Fibroblast of skin of right biceps (primary cell): ENCODE measurements at regions not wholly inside any gene's neighbourhood (a gene's known extent, or its start where the extent isn't known, plus 50 kb on each side); places are given as distances from the start of the nearest gene placed in this dataset.
"Not testable (repeated sequence)": the region's sequence is repeated elsewhere in the genome, so short reads cannot be mapped to it uniquely, and the experiment has no call there.

Experiments used
- DNase-seq: peaks from one replicate; pipeline ENCODE4 v3.0.0-alpha.2; 2013

DNA sequence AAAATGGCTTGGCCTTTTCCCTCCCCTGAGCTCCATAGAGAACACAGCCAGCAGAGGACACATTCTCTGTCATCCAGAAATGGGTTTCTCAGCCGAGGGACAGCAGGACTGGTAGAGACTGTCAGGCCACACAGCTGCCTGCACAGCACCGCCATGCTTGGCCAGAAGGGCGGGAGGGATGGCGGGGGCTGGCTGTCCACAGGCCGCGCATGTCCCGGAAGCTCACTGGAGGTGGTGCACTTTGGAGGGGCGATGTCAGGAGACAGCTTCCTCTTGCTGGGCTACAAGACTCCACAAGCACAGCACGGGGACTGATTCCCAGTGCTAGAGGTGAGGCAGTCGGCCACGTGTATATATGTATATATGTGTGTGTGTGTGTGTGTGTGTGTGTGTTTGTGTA lies 125.3 kb downstream of the GOLGA6L4 start:
- DNase-seq, result not testable (repeated sequence)

- not testable (repeated sequence) for DNase-seq
Observed at GRCh38 chr15:84384421-84384820, 148.8 kb downstream of the GOLGA6L4 start.

- DNase-seq, result no peak
Observed at GRCh38 chr15:84387086-84387485, 151.5 kb downstream of the GOLGA6L4 start.

- not testable (repeated sequence) for DNase-seq
Observed at GRCh38 chr15:84388201-84388600, 152.6 kb downstream of the GOLGA6L4 start.

DNA sequence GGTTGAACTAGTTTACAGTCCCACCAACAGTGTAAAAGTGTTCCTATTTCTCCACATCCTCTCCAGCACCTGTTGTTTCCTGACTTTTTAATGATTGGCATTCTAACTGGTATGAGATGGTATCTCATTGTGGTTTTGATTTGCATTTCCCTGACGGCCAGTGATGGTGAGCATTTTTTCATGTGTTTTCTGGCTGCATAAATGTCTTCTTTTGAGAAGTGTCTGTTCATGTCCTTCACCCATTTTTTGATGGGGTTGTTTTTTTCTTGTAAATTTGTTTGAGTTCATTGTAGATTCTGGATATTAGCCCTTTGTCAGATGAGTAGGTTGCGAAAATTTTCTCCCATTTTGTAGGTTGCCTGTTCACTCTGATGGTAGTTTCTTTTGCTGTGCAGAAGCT lies 153.1 kb downstream of the GOLGA6L4 start:
- not testable (repeated sequence) for DNase-seq

GRCh38 chr15:84390324-84390723 lies 154.8 kb downstream of the GOLGA6L4 start:
- not testable (repeated sequence) for DNase-seq

GRCh38 chr15:84391191-84391590 lies 155.6 kb downstream of the GOLGA6L4 start:
- no peak for DNase-seq

DNA sequence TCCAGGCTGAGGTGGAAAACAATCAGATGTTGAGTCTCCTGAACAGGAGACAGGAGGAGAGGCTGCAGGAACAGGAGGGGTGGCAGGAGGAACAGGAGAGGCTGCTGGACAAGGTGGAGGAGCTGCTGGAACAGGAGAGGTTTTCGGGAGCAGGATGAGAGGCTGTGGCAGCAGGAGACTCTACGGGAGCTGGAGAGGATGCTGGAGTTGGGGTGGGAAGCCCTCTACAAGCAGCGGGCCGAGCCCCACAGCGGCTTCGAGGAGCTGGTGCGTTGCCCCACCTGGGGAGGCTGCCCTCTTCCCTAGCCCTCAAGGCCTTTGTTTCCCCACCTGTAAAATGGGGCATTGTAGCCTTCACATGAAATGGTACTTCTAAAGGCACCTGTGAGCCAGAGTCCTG lies 156.4 kb downstream of the GOLGA6L4 start:
- not testable (repeated sequence) for DNase-seq

- not testable (repeated sequence) for DNase-seq
Observed at GRCh38 chr15:84393386-84393936, 157.9 kb downstream of the GOLGA6L4 start.

DNA sequence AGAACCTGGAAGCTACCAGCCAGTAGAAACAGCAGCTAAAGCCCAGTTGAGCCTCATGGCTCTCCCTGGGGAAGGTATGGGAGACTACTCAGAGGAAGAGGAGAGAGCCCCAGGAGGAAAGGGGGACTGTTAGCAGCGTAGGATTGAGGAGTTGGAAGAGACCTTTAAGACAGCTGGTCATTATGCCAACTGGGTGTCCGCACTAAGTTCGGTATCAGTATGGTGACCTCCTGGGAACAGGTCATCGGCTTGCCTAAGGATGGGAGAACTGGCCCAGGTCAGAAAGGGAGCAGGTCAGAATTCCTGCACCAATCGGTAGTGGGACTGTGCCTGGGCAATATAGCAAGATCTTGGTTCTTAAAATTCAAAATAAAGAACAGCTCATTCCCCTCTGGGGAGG lies 158.4 kb downstream of the GOLGA6L4 start:
- DNase-seq, result not testable (repeated sequence)

- DNase-seq, result not testable (repeated sequence)
Observed at GRCh38 chr15:84395384-84395783, 159.8 kb downstream of the GOLGA6L4 start.

GRCh38 chr15:84395881-84396280 lies 160.3 kb downstream of the GOLGA6L4 start:
- not testable (repeated sequence) for DNase-seq

DNA sequence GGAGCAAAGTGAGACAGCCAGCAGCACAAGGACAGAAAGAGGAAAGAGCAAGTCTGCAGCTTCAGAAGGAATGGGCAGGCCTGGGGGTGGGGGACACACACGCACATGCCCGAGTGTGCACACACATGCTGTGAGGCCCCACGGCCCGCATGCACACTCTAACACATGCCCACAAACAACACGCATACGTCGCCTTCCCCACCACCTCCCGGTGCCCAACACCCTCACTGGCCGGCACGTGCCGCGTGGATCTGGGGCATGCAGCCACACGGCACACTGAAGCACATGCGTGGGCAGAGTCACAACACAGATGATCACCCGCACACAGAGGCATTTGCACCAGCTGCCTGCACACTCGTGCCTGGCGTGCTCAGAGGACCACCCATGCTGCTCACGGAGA lies 161.5 kb downstream of the GOLGA6L4 start:
- not testable (repeated sequence) for DNase-seq

DNA sequence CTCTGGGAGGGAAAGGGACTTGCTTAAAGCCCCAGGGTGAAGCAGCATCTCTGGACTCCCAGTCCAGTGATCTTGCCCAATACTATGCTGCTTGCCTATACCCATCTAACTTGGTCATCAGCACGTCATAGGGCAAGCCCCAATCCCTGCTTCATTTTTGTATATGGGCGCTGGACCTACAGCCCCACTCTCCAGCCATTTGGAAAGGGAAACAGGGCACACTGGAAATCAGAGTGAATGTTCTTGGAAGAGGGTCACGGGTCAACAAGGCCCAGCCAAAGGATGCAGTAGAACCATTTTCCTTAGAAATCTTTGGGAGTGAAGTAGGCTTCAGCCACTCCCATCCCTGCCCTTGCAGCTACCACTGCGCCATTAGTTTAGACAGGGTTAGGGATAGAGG lies 162.5 kb downstream of the GOLGA6L4 start:
- not testable (repeated sequence) for DNase-seq

- DNase-seq, result no peak
Observed at GRCh38 chr15:84398763-84399701, 163.5 kb downstream of the GOLGA6L4 start.

DNA sequence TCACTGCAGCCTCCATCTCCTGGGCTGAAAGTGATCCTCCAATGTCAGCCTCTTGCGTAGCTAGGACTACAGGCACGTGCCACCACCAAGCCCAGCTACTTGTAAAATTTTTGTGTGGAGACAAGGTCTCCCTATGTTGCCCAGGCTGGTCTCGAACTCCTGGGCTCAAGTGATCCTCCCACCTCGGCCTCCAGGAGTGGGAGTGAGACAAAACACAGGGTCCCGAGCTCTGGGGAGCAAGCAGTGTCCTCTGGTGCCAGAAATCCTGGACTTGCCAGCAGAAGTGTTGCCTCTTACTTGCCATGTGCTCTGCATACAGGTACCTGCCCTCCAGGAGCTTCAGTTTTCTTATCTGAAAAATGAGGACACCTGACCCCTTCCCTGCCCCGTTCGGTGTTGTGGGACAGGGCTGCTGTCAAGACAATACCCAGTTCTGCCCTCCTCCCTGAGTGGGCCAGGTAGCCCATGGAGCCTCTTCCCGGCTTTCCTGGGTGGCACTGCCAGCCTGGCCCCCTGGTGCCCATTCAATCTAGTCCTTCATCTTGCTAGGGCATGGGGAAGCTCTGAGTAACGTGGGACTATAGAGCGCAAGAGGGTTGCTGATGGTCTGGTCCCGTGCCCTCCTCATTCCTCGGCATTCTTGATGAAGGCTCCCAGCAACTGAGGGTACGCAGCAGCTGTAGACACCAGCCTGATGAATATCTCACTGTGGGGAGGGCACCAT lies 164.6 kb downstream of the GOLGA6L4 start:
- no peak for DNase-seq

DNA sequence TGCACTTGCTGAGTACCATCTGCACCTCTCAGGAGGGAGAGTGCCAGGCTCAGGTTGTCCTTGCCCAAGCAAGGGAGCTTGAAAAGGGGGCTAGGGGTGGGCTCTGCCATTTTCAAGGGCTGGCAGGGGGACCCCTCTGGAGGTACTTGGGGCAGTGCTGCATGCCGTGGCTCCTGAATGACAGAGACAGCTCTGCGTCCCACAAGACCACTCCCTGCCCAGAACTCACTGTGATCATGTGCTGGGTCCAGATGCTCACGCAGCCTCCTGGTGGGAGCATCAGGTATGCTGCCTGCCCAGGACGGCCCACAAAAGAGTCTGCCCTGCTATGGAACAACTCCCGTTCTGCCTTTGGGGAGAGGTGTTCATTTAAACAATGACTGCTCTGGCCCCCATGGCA lies 165.2 kb downstream of the GOLGA6L4 start:
- DNase-seq, result no peak

DNA sequence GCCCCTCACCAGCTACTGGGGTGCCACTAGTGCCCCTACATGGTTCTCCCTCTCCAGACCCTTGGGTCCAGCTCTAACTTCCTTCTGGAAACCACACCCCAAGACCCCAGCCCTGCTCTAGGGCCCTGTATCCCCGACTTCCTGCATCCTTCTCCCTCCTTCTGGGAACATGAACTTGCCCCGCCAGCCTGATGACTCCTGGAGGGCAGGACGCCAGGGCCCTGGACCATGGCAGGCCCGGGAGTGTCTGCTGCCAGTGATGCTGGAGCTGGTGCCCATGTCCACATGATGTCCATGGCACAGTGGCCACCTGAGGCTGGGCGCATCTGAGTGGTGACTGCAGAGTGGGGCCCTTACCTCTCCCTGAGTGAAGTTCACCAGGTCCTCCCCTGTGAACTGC lies 165.9 kb downstream of the GOLGA6L4 start:
- DNase-seq, result not testable (repeated sequence)

DNA sequence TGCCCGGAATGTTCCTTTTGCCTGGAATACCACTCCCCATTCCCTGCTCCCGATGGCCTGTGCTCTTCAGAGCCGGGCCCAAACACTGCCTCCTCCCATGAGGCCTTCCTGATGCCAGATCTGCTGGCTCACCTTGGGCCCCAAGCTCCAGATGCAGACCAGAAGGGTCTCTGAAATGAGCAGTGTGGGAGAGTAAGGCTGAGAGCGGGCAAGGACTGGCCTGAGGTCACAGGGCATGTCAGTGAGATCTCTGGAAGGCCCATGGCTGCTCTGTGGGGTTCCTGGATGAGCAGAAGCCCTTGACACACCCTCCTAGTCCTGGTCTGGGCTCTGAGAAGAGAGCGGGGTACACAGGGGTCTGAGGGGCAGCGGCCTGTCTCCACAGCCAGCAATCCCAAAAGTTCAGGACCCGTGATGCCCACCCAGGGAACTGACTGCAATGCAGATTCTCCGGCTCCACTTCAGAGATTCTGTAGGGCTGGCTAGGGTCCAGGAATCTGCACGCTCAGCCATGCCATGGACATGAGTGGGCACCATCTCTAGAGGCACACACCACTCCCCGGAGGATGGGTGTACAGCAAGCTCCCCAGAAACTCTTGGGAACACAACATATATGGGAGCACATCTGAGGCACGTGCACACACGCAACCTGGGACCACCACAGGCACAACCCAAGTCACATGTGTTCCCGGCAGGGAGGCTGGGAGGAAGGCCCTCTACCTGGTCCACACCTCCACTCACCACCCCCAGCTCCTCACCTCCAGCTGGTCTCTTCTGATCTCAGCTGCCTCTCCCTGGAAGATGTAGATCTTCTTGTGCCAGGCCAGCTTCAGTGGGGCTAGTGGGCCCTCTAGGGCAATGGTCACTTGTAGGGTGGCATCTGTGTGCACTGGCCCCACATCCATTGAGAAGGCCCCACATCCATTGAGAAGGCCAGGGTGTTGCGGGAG lies 166.6 kb downstream of the GOLGA6L4 start:
- DNase-seq, result not testable (repeated sequence)

- no peak for DNase-seq
Observed at GRCh38 chr15:84402856-84403608, 167.5 kb downstream of the GOLGA6L4 start.

DNA sequence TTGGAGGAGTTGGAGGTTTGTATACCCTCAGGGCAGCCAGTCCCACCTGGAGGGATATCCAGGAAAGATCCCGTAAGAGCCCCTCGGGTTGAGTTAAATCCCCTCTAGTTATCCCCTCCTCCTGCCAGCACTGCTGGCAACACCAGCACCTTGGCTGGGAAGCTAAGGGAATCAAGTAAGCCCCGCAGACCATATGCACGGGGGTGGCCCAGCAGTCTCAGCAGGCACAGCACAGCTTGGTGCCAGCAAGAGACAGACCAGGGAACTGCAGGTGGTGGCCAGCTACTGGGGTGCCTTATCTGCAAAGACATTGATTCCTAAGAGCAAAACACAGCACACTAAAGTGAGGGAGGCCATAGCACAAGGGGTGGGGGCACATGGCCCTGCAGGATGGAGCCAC lies 173.8 kb downstream of the GOLGA6L4 start:
- DNase-seq, result not testable (repeated sequence)
